GM18505 (cell line): ENCODE measurements at regions not wholly inside any gene's neighbourhood (a gene's known extent, or its start where the extent isn't known, plus 50 kb on each side); places are given as distances from the start of the nearest gene placed in this dataset.

Experiments used
- ATAC-seq: cut with Tn5 transposase; IDR thresholded peaks from one replicate; pipeline ENCODE4 v1.9.1; 2021; ENCODE audit not compliant: unreplicated experiment
- POLR2A ChIP-seq: IDR thresholded peaks from 4 replicates; pipeline ENCODE4 v1.6.1; 2011; ENCODE audit warnings: borderline replicate concordance; ENCODE audit not compliant: insufficient read depth, insufficient read length; ENCODE audit errors: extremely low read depth

GRCh38 chr9:100884518-100884917 is 144.0 kb upstream of the PLPPR1 start:
- TF ChIP-seq POLR2A = no peak
- ATAC-seq = no peak

GRCh38 chr9:100890321-100890720 is 138.2 kb upstream of the PLPPR1 start:
- TF ChIP-seq POLR2A = no peak
- no peak for ATAC-seq

- no peak for ATAC-seq
These were observed 117.3 kb upstream of the PLPPR1 start for GRCh38 chr9:100911273-100911672.

GRCh38 chr9:100913257-100913656 is 115.3 kb upstream of the PLPPR1 start:
- TF ChIP-seq POLR2A = no peak
- no peak for ATAC-seq

More at GRCh38 chr9:100911273-100911672, 117.3 kb upstream of the PLPPR1 start:
- TF ChIP-seq POLR2A = no peak

GRCh38 chr9:100914266-100914665 is 114.3 kb upstream of the PLPPR1 start:
- no peak for TF ChIP-seq POLR2A
- ATAC-seq = no peak

GRCh38 chr9:100919506-100919905 is 109.0 kb upstream of the PLPPR1 start:
- TF ChIP-seq POLR2A = no peak
- no peak for ATAC-seq

GRCh38 chr9:100926366-100926765 is 102.2 kb upstream of the PLPPR1 start:
- TF ChIP-seq POLR2A = no peak
- no peak for ATAC-seq

GRCh38 chr9:100927763-100928162 is 100.8 kb upstream of the PLPPR1 start:
- ATAC-seq = no peak
- TF ChIP-seq POLR2A = no peak

- ATAC-seq = no peak
- TF ChIP-seq POLR2A = no peak
These were observed 94.9 kb upstream of the PLPPR1 start for GRCh38 chr9:100933656-100934055.

- ATAC-seq = no peak
- TF ChIP-seq POLR2A = no peak
These were observed 91.1 kb upstream of the PLPPR1 start for GRCh38 chr9:100937382-100937781.

GRCh38 chr9:100938507-100938906 is 90.0 kb upstream of the PLPPR1 start:
- no peak for TF ChIP-seq POLR2A
- ATAC-seq = no peak

- ATAC-seq = no peak
- no peak for TF ChIP-seq POLR2A
These were observed 88.9 kb upstream of the PLPPR1 start for GRCh38 chr9:100939636-100940035.

GRCh38 chr9:100959226-100959625 is 69.3 kb upstream of the PLPPR1 start:
- no peak for ATAC-seq
- TF ChIP-seq POLR2A = no peak
